BE2C (cell line): ENCODE measurements at regions not wholly inside any gene's neighbourhood (a gene's known extent, or its start where the extent isn't known, plus 50 kb on each side); places are given as distances from the start of the nearest gene placed in this dataset.

Experiments
- DNase-seq: peaks from one replicate; pipeline ENCODE4 v3.0.0-alpha.2; 2020
- H3K27me3 ChIP-seq: fragments of 250-450 bp; sonication (Bioruptor Pico); 2 replicates; pipeline ENCODE4 v1.5.1; 2020; ENCODE audit warnings: mild to moderate bottlenecking
- H3K36me3 ChIP-seq: fragments of 250-450 bp; sonication (Bioruptor Pico); 2 replicates; pipeline ENCODE4 v1.5.1; 2020; ENCODE audit warnings: mild to moderate bottlenecking
- H3K4me1 ChIP-seq: fragments of 250-450 bp; sonication (Bioruptor Pico); 2 replicates; pipeline ENCODE4 v1.5.1; 2020
- H3K4me3 ChIP-seq: 2 replicates; pipeline ENCODE4 v1.5.1; 2011; ENCODE audit warnings: low read depth, low read length
- H3K9me3 ChIP-seq: fragments of 250-450 bp; sonication (Bioruptor Pico); 2 replicates; pipeline ENCODE4 v1.5.1; 2020
- CTCF ChIP-seq: IDR thresholded peaks from 2 replicates; pipeline ENCODE4 v1.5.1; 2012; ENCODE audit warnings: mild to moderate bottlenecking, low read depth, low read length

GRCh38 chr10:123266971-123267370, 112.8 kb downstream of the BUB3 start:
- no peak for DNase-seq
- Histone ChIP-seq H3K4me3 (no peak overlapping the region), H3K9me3 (no peaks in the 10 kb centered on the region), H3K27me3 (no peaks in the 10 kb centered on the region), H3K4me1 (peaks cover 7% of the 10 kb centered on the region), H3K36me3 (no peaks in the 10 kb centered on the region)
- TF ChIP-seq CTCF: no peak

GRCh38 chr10:123269017-123269552, 114.9 kb downstream of the BUB3 start:
- no peak for TF ChIP-seq CTCF
- 0 out of 2 replicates have a peak, but pooled peaks cover 2% of the 10 kb centered on the region for H3K4me1 ChIP-seq
- H3K9me3 ChIP-seq: no peaks in the 10 kb centered on the region
- no peak overlapping the region for H3K4me3 ChIP-seq
- H3K27me3 ChIP-seq: no peaks in the 10 kb centered on the region
- no peak for DNase-seq
- no peaks in the 10 kb centered on the region for H3K36me3 ChIP-seq

- no peak for DNase-seq
- Histone ChIP-seq H3K27me3 (no peaks in the 10 kb centered on the region), H3K4me3 (no peak overlapping the region), H3K9me3 (no peaks in the 10 kb centered on the region), H3K36me3 (no peaks in the 10 kb centered on the region), H3K4me1 (0 out of 2 replicates have a peak, but pooled peaks cover 2% of the 10 kb centered on the region)
- TF ChIP-seq CTCF: no peak
Observed at GRCh38 chr10:123269675-123270074, 115.5 kb downstream of the BUB3 start.

GRCh38 chr10:123270221-123270620, 116.0 kb downstream of the BUB3 start:
- Histone ChIP-seq H3K4me1 (0 out of 2 replicates have a peak, but pooled peaks cover 2% of the 10 kb centered on the region), H3K36me3 (no peaks in the 10 kb centered on the region), H3K4me3 (no peak overlapping the region), H3K9me3 (no peaks in the 10 kb centered on the region), H3K27me3 (no peaks in the 10 kb centered on the region)
- TF ChIP-seq CTCF: no peak
- no peak for DNase-seq

GRCh38 chr10:123270806-123271205, 116.6 kb downstream of the BUB3 start:
- H3K4me1 ChIP-seq: 0 out of 2 replicates have a peak, but pooled peaks cover 2% of the 10 kb centered on the region
- H3K36me3 ChIP-seq: no peaks in the 10 kb centered on the region
- no peak overlapping the region for H3K4me3 ChIP-seq
- TF ChIP-seq CTCF: no peak
- H3K27me3 ChIP-seq: no peaks in the 10 kb centered on the region
- DNase-seq: no peak
- H3K9me3 ChIP-seq: no peaks in the 10 kb centered on the region

- peak; percentile 62 for TF ChIP-seq CTCF
- no peak for DNase-seq
- no peaks in the 10 kb centered on the region for H3K36me3 ChIP-seq
- H3K9me3 ChIP-seq: no peaks in the 10 kb centered on the region
- no peaks in the 10 kb centered on the region for H3K4me1 ChIP-seq
- H3K27me3 ChIP-seq: no peaks in the 10 kb centered on the region
- no peak overlapping the region for H3K4me3 ChIP-seq
Observed at GRCh38 chr10:123272171-123272570, 118.0 kb downstream of the BUB3 start.
